ENCODE measurements at regions not wholly inside any gene's neighbourhood (a gene's known extent, or its start where the extent isn't known, plus 50 kb on each side); places are given as distances from the start of the nearest gene placed in this dataset.

DNA sequence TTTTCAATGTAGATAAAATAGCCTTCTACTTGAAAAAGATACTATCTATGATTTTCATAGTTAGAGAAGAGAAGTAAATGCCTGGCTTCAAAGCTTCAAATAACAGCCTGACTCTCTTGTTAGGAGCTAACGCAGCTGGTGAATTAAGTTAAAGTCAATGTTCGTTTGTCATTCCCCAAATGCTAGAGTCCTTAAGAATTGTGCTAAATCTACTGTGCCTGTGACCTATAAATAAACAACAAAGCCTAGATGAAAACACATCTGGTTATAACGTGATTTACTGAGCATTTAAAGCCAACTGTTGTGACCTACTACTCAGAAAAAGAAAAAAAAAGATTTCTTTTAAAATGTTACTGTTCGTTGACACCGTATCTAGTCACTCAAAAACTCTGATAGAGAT, 134.7 kb downstream of the POLR1F start:
- TF ChIP-seq, protein P1, sequence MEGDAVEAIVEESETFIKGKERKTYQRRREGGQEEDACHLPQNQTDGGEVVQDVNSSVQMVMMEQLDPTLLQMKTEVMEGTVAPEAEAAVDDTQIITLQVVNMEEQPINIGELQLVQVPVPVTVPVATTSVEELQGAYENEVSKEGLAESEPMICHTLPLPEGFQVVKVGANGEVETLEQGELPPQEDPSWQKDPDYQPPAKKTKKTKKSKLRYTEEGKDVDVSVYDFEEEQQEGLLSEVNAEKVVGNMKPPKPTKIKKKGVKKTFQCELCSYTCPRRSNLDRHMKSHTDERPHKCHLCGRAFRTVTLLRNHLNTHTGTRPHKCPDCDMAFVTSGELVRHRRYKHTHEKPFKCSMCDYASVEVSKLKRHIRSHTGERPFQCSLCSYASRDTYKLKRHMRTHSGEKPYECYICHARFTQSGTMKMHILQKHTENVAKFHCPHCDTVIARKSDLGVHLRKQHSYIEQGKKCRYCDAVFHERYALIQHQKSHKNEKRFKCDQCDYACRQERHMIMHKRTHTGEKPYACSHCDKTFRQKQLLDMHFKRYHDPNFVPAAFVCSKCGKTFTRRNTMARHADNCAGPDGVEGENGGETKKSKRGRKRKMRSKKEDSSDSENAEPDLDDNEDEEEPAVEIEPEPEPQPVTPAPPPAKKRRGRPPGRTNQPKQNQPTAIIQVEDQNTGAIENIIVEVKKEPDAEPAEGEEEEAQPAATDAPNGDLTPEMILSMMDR (IDR thresholded peaks at IDR 0.05; ENCODE audit: insufficient read depth, low read depth, low read length) = no peak
- TF ChIP-seq EZH2 (IDR thresholded peaks at IDR 0.05; ENCODE audit: insufficient read depth, low read length) = no peak
